Stimulated activated CD4-positive, alpha-beta T cell treated with anti-CD3 and anti-CD28 coated beads, Interleukin-4, amount 100 ng/mL, for 24 hours (primary cell): ENCODE measurements at regions not wholly inside any gene's neighbourhood (a gene's known extent, or its start where the extent isn't known, plus 50 kb on each side); places are given as distances from the start of the nearest gene placed in this dataset.
"Not testable (repeated sequence)": the region's sequence is repeated elsewhere in the genome, so short reads cannot be mapped to it uniquely, and the experiment has no call there.

Experiments
- DNase-seq: peaks from one replicate; pipeline ENCODE4 v3.0.0-alpha.2; 2020

- no peak for DNase-seq
These were observed 504.6 kb upstream of the NECTIN3 start for GRCh38 chr3:110567029-110567428.

GRCh38 chr3:110568246-110568645 lies 503.4 kb upstream of the NECTIN3 start:
- DNase-seq, result no peak

DNA sequence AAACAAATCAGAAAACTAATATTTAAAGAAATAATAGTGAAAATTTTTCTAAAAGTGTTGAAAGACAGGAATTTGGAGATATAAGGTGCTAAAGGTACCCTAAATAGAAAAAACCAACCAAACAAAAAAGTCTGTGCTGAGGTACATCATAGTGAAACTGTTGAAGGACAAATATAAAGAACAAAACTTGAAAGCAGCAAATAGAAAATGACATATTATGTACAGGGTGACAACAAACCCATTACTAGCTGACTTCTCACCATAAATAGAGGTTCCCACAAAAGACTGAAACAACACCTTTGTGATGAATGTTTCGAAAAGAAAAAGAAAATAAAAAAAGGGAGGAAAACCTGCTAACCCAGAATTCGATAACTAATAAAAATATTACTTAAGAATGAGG lies 502.5 kb upstream of the NECTIN3 start:
- DNase-seq, result no peak

- no peak for DNase-seq
These were observed 495.9 kb upstream of the NECTIN3 start for GRCh38 chr3:110575702-110576101.

DNA sequence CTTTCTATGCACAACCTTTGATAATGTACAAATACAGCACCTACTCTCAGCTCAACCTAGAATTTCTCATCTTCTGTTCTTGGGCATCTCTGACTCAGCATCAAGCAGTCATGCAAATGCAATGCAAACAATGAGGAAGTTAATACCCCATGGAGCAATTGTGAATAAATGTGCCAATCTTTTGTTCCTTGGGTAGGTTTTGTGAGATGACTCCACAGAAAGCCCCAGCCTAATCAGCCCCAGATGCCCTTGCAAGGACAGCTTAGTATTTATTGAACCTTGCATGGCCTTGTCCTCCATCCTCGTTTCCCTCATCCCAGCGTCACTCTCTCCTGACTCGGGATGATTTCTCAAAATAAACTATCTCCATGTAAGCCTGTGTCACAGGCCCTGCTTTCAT lies 494.7 kb upstream of the NECTIN3 start:
- no peak for DNase-seq

DNA sequence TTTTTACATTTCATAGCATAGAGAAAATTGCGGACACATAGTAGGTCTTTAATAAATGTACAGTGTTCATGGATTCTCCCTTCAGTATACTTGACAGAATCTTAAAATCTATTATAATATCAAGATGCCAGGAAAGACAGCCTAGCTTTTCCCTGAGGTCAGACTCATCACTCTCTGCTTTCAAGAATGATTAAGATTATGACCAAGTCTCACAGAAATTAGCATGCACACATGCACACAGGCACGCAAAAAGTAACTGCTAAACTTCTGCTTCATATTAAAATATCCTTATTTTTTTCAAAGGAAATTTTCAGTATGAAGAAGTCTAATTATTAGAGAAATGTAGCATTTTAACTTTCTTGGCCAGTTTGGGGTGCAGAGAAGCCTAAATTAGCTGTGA lies 493.8 kb upstream of the NECTIN3 start:
- DNase-seq, result no peak

- DNase-seq, result no peak
These were observed 491.6 kb upstream of the NECTIN3 start for GRCh38 chr3:110579840-110580550.

- no peak for DNase-seq
These were observed 488.2 kb upstream of the NECTIN3 start for GRCh38 chr3:110583373-110583935.

- DNase-seq, result no peak
These were observed 482.7 kb upstream of the NECTIN3 start for GRCh38 chr3:110588906-110589305.

DNA sequence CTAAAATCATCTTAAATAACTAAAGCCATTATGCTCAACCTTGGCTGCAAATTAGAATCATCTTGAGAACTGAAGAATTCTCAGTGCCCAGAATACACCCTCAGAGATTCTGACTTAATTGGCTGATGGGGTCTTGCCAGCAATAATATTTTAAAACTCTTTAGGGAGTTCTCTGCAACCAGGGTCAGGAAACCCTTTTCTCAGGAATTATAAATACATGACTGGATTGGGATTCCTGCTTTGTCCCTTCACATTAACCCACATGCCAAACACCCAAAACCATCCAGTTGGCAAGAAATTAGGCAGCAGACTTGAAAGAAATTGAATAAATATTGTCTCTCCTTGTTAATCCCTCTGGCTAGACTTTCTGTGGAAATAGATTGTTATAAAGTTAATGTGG lies 482.3 kb upstream of the NECTIN3 start:
- DNase-seq, result no peak

DNA sequence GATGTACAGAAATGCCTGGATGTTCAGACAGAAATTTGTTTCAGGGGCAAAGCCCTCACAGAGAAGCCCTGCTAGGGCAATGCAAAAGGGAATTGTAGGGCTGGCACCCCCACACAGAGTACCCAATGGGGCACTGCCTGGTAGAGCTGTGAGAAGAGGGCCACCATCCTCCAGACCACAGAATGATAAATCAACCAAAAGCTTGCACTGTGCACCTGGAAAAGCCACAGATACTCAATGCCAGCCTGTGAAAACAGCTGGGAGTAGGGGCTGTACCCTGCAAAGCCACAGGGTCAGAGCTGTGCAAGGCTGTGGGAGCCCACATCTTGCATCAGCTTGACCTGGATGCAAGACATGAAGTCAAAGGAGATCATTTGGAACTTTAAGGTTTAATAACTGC lies 477.9 kb upstream of the NECTIN3 start:
- DNase-seq, result no peak

DNA sequence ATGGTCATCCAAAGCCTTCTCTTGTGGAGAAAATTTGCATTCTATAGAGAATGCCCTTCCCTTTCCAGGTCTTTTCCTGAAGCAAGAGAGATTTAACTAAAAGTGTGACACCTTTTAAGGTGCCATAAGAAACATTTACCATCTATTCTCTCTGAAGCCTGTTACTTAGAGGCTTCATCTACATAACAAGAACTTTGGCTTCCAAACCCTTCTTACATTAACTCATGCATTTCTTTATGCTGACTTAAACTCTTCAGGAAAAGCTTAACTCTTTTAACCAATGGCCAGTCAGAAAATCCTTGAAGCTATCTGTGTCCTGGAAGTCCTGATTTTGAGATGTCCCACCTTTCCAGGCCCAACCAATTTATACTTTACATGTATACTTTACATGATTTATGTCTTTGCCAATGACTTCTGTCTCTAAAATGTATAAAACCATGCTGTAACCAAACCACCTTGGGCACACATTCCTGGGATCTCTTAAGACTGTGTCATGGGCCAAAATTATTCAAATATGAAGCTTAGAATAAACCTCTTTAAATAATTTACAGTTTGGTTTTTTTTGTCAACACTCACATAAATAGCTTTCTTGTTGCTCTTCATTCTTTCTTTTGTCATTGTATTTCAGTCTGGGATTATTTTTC lies 472.6 kb upstream of the NECTIN3 start:
- DNase-seq, result no peak

- DNase-seq, result no peak
These were observed 463.1 kb upstream of the NECTIN3 start for GRCh38 chr3:110608566-110608965.

DNA sequence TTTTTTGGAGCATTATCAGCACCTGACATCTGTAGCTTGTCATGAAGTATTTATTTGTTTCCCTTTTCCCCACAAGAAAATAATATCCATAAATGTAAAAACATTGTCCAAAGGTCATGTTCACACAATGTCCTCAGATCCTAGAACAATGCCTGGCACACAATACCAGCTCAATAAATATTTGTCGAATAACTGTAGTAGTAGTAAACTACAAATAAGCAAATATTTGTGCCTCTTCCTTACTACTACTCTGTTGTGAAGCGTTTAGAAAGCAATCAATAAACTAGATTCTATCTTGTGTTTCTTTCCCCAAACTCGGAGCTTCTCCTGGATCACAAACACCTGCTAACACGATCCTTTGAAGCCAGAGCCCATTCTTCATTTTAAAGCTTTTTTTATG lies 459.6 kb upstream of the NECTIN3 start:
- no peak for DNase-seq

GRCh38 chr3:110614186-110614585 lies 457.4 kb upstream of the NECTIN3 start:
- no peak for DNase-seq

DNA sequence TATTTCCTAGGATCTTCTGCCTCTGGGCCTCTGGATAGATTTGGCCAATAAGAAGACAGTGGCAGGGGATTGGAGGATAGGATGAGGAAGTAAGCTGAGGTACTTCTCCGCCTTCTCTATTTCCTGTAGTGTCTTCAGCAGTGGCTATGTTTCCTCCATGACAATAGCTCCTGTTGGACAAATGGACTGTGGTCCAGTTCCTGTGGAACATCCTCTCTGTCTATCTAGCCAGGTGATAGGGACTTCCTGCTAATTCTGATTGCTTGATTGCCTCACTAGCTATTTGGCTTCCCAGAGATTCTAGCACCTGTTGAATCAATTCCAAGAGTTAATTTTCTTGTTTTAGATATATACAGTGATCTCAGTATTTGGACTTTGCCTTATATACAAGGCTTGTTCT lies 456.2 kb upstream of the NECTIN3 start:
- no peak for DNase-seq

DNA sequence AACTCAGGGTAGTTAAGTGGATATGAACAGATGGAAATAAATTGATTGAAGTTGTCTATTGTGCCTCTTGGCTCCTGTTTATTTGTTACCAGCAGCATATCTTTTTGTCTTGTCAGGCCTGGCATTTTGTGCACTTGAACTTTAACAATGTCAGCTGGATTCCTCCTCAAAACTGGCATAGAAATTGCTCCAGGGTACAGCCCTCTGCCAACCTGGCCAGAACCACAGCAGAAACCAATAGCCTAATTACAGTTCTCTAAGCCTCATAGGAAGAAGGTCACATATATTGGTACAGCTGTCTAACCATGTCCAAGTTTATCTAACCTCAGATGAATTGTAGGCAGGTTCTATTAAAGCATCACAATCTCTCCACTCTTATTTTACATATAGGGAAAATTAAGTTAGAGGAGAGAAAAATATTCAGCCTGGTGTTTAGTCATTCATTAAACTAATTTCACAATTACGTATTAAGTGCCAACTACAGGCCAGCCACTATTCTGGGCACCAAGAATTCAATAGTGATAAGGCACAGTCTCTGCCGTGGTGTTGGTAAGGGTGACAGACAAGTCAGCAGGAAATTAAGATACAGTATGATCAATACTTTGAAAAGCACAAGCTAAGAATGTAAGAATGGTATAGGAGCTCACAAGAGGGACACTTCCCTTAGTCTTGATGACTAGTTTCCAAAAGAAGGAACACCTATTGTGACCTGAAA lies 452.9 kb upstream of the NECTIN3 start:
- DNase-seq, result no peak

DNA sequence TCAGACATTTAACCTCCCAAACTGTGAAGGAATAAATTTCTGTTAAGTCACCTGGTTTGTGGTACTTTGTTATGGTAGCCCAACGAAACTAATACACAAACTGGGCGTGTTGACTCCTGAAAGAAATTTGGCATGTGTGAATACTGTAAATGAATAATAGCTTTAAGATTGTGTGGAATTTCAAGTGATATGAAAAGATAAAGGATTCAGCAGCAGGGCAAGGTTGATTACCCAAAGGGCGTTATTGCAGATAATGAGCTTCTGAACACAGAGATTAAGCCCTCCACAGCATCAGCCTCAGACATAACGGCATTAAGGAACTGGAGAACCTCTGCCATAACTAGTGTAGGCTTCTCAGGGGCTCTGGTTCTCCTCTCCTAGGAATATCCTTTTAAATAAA lies 451.5 kb upstream of the NECTIN3 start:
- no peak for DNase-seq

- DNase-seq, result no peak
These were observed 448.0 kb upstream of the NECTIN3 start for GRCh38 chr3:110623571-110623970.

DNA sequence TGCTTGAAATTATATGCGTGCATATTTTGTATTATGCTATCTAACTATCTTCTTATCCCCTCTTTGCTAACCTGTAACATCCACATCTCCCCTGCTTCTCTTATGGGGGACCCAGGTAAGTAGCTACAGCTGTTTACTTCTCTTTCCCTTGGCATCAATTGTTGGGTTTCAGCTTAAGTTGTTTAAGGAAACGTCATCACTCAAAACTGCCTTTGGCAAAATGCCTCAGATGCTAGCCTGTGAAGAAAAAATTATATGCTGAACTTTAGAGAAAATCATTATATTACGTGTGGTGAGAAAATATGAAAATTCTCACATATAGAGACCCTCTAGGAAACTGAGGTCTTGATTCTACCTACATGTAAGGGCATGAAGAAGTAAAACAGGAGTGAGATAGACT lies 447.0 kb upstream of the NECTIN3 start:
- DNase-seq, result no peak

- no peak for DNase-seq
These were observed 446.3 kb upstream of the NECTIN3 start for GRCh38 chr3:110625201-110625747.

GRCh38 chr3:110626652-110627111 lies 444.9 kb upstream of the NECTIN3 start:
- not testable (repeated sequence) for DNase-seq

DNA sequence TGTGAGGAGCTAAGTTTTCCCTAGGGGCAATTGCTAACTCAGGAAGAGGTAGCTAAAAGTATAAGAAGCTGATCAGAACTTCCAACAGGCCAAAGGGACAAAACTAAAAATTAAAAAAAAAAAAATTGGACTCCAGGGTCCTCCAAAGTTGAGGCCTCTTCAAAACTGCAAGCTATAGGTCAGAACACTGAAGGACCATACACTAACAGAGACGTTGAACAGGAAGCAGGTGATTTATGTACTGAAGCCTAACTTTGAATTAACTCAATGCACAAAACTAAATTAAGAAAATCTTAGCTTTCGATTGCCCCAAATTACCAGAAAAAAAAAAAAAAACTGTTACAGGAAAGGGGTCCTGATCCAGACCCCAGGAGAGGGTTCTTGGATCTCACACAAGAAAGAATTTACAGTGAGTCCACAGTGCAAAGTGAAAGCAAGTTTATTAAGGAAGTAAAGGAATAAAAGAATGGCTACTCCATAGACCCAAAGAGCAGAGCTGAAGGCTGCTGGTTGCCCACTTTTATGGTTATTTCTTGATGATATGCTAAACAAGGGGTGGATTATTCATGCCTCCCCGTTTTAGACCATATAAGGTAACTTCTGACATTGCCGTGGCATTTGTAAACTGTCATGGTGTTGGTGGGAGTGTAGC lies 442.8 kb upstream of the NECTIN3 start:
- no peak for DNase-seq
